Stomach smooth muscle (tissue), 2 donors: ENCODE measurements at regions not wholly inside any gene's neighbourhood (a gene's known extent, or its start where the extent isn't known, plus 50 kb on each side); places are given as distances from the start of the nearest gene placed in this dataset.

Source experiments
- H3K27ac ChIP-seq: one replicate; pipeline ENCODE4 v1.7.0; 2013; ENCODE audit warnings: mild to moderate bottlenecking, low read length, inconsistent platforms
- H3K27me3 ChIP-seq, 2 donors: one replicate each; pipeline ENCODE4 v1.7.0; 2013; ENCODE audit warnings: low read length in 2 of 2; ENCODE audit not compliant: insufficient read depth in 2 of 2, control insufficient read depth in 1 of 2
- H3K36me3 ChIP-seq, 2 donors: one replicate each; pipeline ENCODE4 v1.7.0; 2013; ENCODE audit warnings: low read length in 2 of 2; ENCODE audit not compliant: control insufficient read depth in 2 of 2, insufficient read depth in 2 of 2
- H3K4me1 ChIP-seq: one replicate; pipeline ENCODE4 v1.7.0; 2013; ENCODE audit warnings: low read length; ENCODE audit not compliant: control insufficient read depth, insufficient read depth
- H3K4me3 ChIP-seq, 2 donors: one replicate each; pipeline ENCODE4 v1.7.0; 2013; ENCODE audit warnings: low read length in 2 of 2
- H3K9ac ChIP-seq, 2 donors: one replicate each; pipeline ENCODE4 v1.7.0; 2013; ENCODE audit warnings: low read length in 2 of 2, mild to moderate bottlenecking in 1 of 2
- H3K9me3 ChIP-seq, 2 donors: one replicate each; pipeline ENCODE4 v1.7.0; 2013; ENCODE audit warnings: low read length in 2 of 2; ENCODE audit not compliant: control insufficient read depth in 2 of 2
- donor health status: healthy.
- donor health status: Pancreatic carcinoma.

GRCh38 chr4:108334031-108334430, 165.3 kb upstream of the LEF1 start:
- peaks cover 0 to 4% of the 10 kb centered on the region in 2 donors for H3K27me3 ChIP-seq
- no peaks in the 10 kb centered on the region for H3K4me1 ChIP-seq
- H3K9me3 ChIP-seq, result no peaks in the 10 kb centered on the region
- H3K4me3 ChIP-seq, result no peak overlapping the region
- no peak overlapping the region for H3K9ac ChIP-seq
- H3K27ac ChIP-seq, result no peak overlapping the region
- no peaks in the 10 kb centered on the region for H3K36me3 ChIP-seq

- H3K4me3 ChIP-seq, result no peak overlapping the region
- no peaks in the 10 kb centered on the region for H3K4me1 ChIP-seq
- H3K27ac ChIP-seq, result no peak overlapping the region
- H3K9ac ChIP-seq, result no peak overlapping the region
- no peaks in the 10 kb centered on the region for H3K36me3 ChIP-seq
- H3K9me3 ChIP-seq, result no peaks in the 10 kb centered on the region
- H3K27me3 ChIP-seq, result peaks cover 0 to 4% of the 10 kb centered on the region in 2 donors
Observed at GRCh38 chr4:108333353-108333942, 164.7 kb upstream of the LEF1 start.

- Histone ChIP-seq H3K4me1 (no peaks in the 10 kb centered on the region), H3K4me3 (no peak overlapping the region), H3K27ac (no peak overlapping the region), H3K27me3 (peaks cover 0 to 4% of the 10 kb centered on the region in 2 donors), H3K9me3 (no peaks in the 10 kb centered on the region), H3K36me3 (no peaks in the 10 kb centered on the region), H3K9ac (no peak overlapping the region)
Observed at GRCh38 chr4:108331905-108332632, 163.3 kb upstream of the LEF1 start.

GRCh38 chr4:108328383-108328732, 159.6 kb upstream of the LEF1 start:
- Histone ChIP-seq H3K9ac (no peak overlapping the region), H3K4me3 (no peak overlapping the region)

GRCh38 chr4:108327642-108328382, 159.1 kb upstream of the LEF1 start:
- Histone ChIP-seq H3K27me3 (peaks cover 0 to 4% of the 10 kb centered on the region in 2 donors), H3K27ac (no peak overlapping the region), H3K9me3 (no peaks in the 10 kb centered on the region), H3K4me1 (no peaks in the 10 kb centered on the region), H3K9ac (no peak overlapping the region), H3K4me3 (no peak overlapping the region), H3K36me3 (no peaks in the 10 kb centered on the region)

More at GRCh38 chr4:108328383-108328732, 159.6 kb upstream of the LEF1 start:
- no peaks in the 10 kb centered on the region for H3K9me3 ChIP-seq
- H3K27me3 ChIP-seq, result peaks cover 0 to 4% of the 10 kb centered on the region in 2 donors
- H3K27ac ChIP-seq, result no peak overlapping the region
- H3K36me3 ChIP-seq, result no peaks in the 10 kb centered on the region
- H3K4me1 ChIP-seq, result no peaks in the 10 kb centered on the region

GRCh38 chr4:108325561-108325960, 156.8 kb upstream of the LEF1 start:
- Histone ChIP-seq H3K9me3 (no peaks in the 10 kb centered on the region), H3K9ac (no peak overlapping the region)

GRCh38 chr4:108324450-108324849, 155.7 kb upstream of the LEF1 start:
- no peak overlapping the region for H3K4me3 ChIP-seq
- no peaks in the 10 kb centered on the region for H3K27me3 ChIP-seq
- H3K9ac ChIP-seq, result no peak overlapping the region
- H3K9me3 ChIP-seq, result no peaks in the 10 kb centered on the region
- H3K27ac ChIP-seq, result no peak overlapping the region
- H3K36me3 ChIP-seq, result no peaks in the 10 kb centered on the region
- H3K4me1 ChIP-seq, result no peaks in the 10 kb centered on the region

More at GRCh38 chr4:108325561-108325960, 156.8 kb upstream of the LEF1 start:
- H3K4me3 ChIP-seq, result no peak overlapping the region
- H3K36me3 ChIP-seq, result no peaks in the 10 kb centered on the region
- no peaks in the 10 kb centered on the region for H3K27me3 ChIP-seq
- H3K4me1 ChIP-seq, result no peaks in the 10 kb centered on the region
- no peak overlapping the region for H3K27ac ChIP-seq

GRCh38 chr4:108322497-108322896, 153.8 kb upstream of the LEF1 start:
- Histone ChIP-seq H3K9me3 (no peaks in the 10 kb centered on the region), H3K4me1 (no peaks in the 10 kb centered on the region), H3K36me3 (no peaks in the 10 kb centered on the region), H3K27ac (no peak overlapping the region), H3K27me3 (no peaks in the 10 kb centered on the region), H3K4me3 (no peak overlapping the region), H3K9ac (no peak overlapping the region)

GRCh38 chr4:108320061-108320460, 151.3 kb upstream of the LEF1 start:
- no peak overlapping the region for H3K4me3 ChIP-seq
- H3K9me3 ChIP-seq, result no peaks in the 10 kb centered on the region
- no peak overlapping the region for H3K9ac ChIP-seq
- H3K36me3 ChIP-seq, result no peaks in the 10 kb centered on the region
- H3K27ac ChIP-seq, result no peak overlapping the region
- H3K27me3 ChIP-seq, result no peaks in the 10 kb centered on the region
- H3K4me1 ChIP-seq, result no peaks in the 10 kb centered on the region

GRCh38 chr4:108317377-108317776, 148.6 kb upstream of the LEF1 start:
- no peaks in the 10 kb centered on the region for H3K36me3 ChIP-seq
- H3K27ac ChIP-seq, result no peak overlapping the region
- no peaks in the 10 kb centered on the region for H3K27me3 ChIP-seq
- no peaks in the 10 kb centered on the region for H3K4me1 ChIP-seq
- H3K4me3 ChIP-seq, result no peak overlapping the region
- no peak overlapping the region for H3K9ac ChIP-seq
- H3K9me3 ChIP-seq, result no peaks in the 10 kb centered on the region

GRCh38 chr4:108315694-108316093, 147.0 kb upstream of the LEF1 start:
- H3K9me3 ChIP-seq, result no peaks in the 10 kb centered on the region
- no peaks in the 10 kb centered on the region for H3K36me3 ChIP-seq
- H3K27me3 ChIP-seq, result no peaks in the 10 kb centered on the region
- H3K4me1 ChIP-seq, result no peaks in the 10 kb centered on the region
- no peak overlapping the region for H3K9ac ChIP-seq
- no peak overlapping the region for H3K4me3 ChIP-seq
- H3K27ac ChIP-seq, result no peak overlapping the region
